ENCODE measurements at regions not wholly inside any gene's neighbourhood (a gene's known extent, or its start where the extent isn't known, plus 50 kb on each side); places are given as distances from the start of the nearest gene placed in this dataset.

- no peaks in the 10 kb centered on the region for H3K36me3 ChIP-seq (ENCODE audit: low read depth)
- TF ChIP-seq CTCF (IDR thresholded peaks at IDR 0.05), result no peak
- no peak for ATAC-seq
- intact Hi-C loops (cut with DNase I, micrococcal nuclease), result no loop called here
- H3K4me1 ChIP-seq (ENCODE audit: low read depth), result no peaks in the 10 kb centered on the region
- no peak for DNase-seq
- no peak overlapping the region for H3K4me3 ChIP-seq
- H3K9me3 ChIP-seq, result no peaks in the 10 kb centered on the region
Measured at GRCh38 chr18:44041961-44042360, 638.7 kb upstream of the SETBP1 start.

- Histone ChIP-seq H3K9me3 (no peaks in the 10 kb centered on the region), H3K36me3 (ENCODE audit: low read depth) (no peaks in the 10 kb centered on the region), H3K4me1 (ENCODE audit: low read depth) (no peaks in the 10 kb centered on the region), H3K4me3 (no peak overlapping the region)
- intact Hi-C loops (cut with DNase I, micrococcal nuclease), result no loop called here
- no peak for ATAC-seq
- no peak for TF ChIP-seq CTCF (IDR thresholded peaks at IDR 0.05)
- DNase-seq, result no peak
Measured at GRCh38 chr18:44046376-44046975, 634.2 kb upstream of the SETBP1 start.

- no peaks in the 10 kb centered on the region for H3K9me3 ChIP-seq
- H3K4me3 ChIP-seq, result no peak overlapping the region
- DNase-seq, result no peak
- no peak for TF ChIP-seq CTCF (IDR thresholded peaks at IDR 0.05)
- H3K4me1 ChIP-seq (ENCODE audit: low read depth), result no peaks in the 10 kb centered on the region
- no peaks in the 10 kb centered on the region for H3K36me3 ChIP-seq (ENCODE audit: low read depth)
- ATAC-seq, result no peak
- intact Hi-C loops (cut with DNase I, micrococcal nuclease), result no loop called here
Measured at GRCh38 chr18:44047585-44047984, 633.1 kb upstream of the SETBP1 start.

- intact Hi-C loops (cut with DNase I, micrococcal nuclease), result no loop called here
- no peaks in the 10 kb centered on the region for H3K9me3 ChIP-seq
- TF ChIP-seq CTCF (IDR thresholded peaks at IDR 0.05), result no peak
Measured at GRCh38 chr18:44048435-44048834, 632.3 kb upstream of the SETBP1 start.

GRCh38 chr18:44048846-44049245 is 631.8 kb upstream of the SETBP1 start:
- Histone ChIP-seq H3K4me1 (ENCODE audit: low read depth) (no peaks in the 10 kb centered on the region), H3K9me3 (no peaks in the 10 kb centered on the region), H3K4me3 (no peak overlapping the region), H3K36me3 (ENCODE audit: low read depth) (no peaks in the 10 kb centered on the region)
- DNase-seq (no peak), ATAC-seq (no peak)
- intact Hi-C loops (cut with DNase I, micrococcal nuclease), result no loop called here
- TF ChIP-seq CTCF (IDR thresholded peaks at IDR 0.05), result no peak

More at GRCh38 chr18:44048435-44048834, 632.3 kb upstream of the SETBP1 start:
- no peak for ATAC-seq
- Histone ChIP-seq H3K4me3 (no peak overlapping the region), H3K4me1 (ENCODE audit: low read depth) (no peaks in the 10 kb centered on the region), H3K36me3 (ENCODE audit: low read depth) (no peaks in the 10 kb centered on the region)
- no peak for DNase-seq

- DNase-seq (no peak), ATAC-seq (no peak)
- no peak overlapping the region for H3K4me3 ChIP-seq
- intact Hi-C loops (cut with DNase I, micrococcal nuclease), result no loop called here
- TF ChIP-seq CTCF (IDR thresholded peaks at IDR 0.05), result no peak
- H3K36me3 ChIP-seq (ENCODE audit: low read depth), result no peaks in the 10 kb centered on the region
- no peaks in the 10 kb centered on the region for H3K9me3 ChIP-seq
- H3K4me1 ChIP-seq (ENCODE audit: low read depth), result no peaks in the 10 kb centered on the region
Measured at GRCh38 chr18:44051026-44051425, 629.7 kb upstream of the SETBP1 start.
